Right lobe of liver (tissue), 6 donors: ENCODE measurements at regions not wholly inside any gene's neighbourhood (a gene's known extent, or its start where the extent isn't known, plus 50 kb on each side); places are given as distances from the start of the nearest gene placed in this dataset.

Source experiments
- ATAC-seq, 4 donors: fragments of 200-7000 bp; cut with Tn5 transposase; one replicate each; pipeline ENCODE4 v1.9.1; 2020; ENCODE audit warnings: mild to moderate bottlenecking in 4 of 4, moderate library complexity in 4 of 4
- DNase-seq, 3 donors: peaks; one replicate each; pipeline ENCODE4 v3.0.0-alpha.2; 2020
- H3K27ac ChIP-seq, 3 donors: fragments of 200-600 bp; one replicate each; pipeline ENCODE4 v1.8.0; 2022
- H3K27me3 ChIP-seq, 2 donors: fragments of 200-600 bp; one replicate each; pipeline ENCODE4 v1.8.0; 2022
- H3K36me3 ChIP-seq, 4 donors: fragments of 200-600 bp; sonication (generic) in 1 of 4; one replicate each; pipeline versions ENCODE4 v1.5.1 to v1.8.0; 2017 to 2022; ENCODE audit warnings: control low read depth in 1 of 4
- H3K4me1 ChIP-seq, 4 donors: fragments of 200-600 bp; sonication (generic) in 1 of 4; one replicate each; pipeline versions ENCODE4 v1.5.1 to v1.8.0; 2017 to 2022; ENCODE audit warnings: control low read depth in 1 of 4
- H3K4me3 ChIP-seq, 3 donors: fragments of 200-600 bp; one replicate each; pipeline ENCODE4 v1.8.0; 2022
- H3K9me3 ChIP-seq, 4 donors: fragments of 200-600 bp; sonication (generic) in 1 of 4; one replicate each; pipeline versions ENCODE4 v1.5.1 to v1.8.0; 2017 to 2022; ENCODE audit warnings: control low read depth in 1 of 4
- POLR2A ChIP-seq: fragments of 450-650 bp; IDR thresholded peaks from one replicate; pipeline ENCODE4 v1.6.1; 2017; ENCODE audit warnings: antibody characterized with exemption, mild to moderate bottlenecking
- WGBS: methylation state at CpG from one replicate; pipeline ENCODE4 v1.1.6; 2018; ENCODE audit warnings: low coverage, low lambda C conversion rate; ENCODE audit not compliant: insufficient coverage; ENCODE audit errors: missing lambda C conversion rate; 5-methylcytosine and 5-hydroxymethylcytosine counted together
- intact Hi-C, 2 donors: fragments of 100-400 bp; cut with DNase I; formaldehyde crosslinking; loops; one replicate each; pipeline versions ENCODE4 v1.11.2 to v1.14.1; 2022
- TF ChIP-seq, protein P1 (sequence below), 4 donors: fragments of 200-600 bp in 3 of 4; fragments of 450-650 bp in 1 of 4; IDR thresholded peaks; one replicate each; pipeline versions ENCODE4 v1.5.1 to v1.8.0; 2016 to 2022; ENCODE audit warnings: antibody characterized with exemption in 4 of 4, mild to moderate bottlenecking in 2 of 4
- donor health status: DM: no; HTN: yes; CAD: no.
- donor health status: DM: no; HTN: no; CAD: no.
- donor health status: DM: no; HTN: no; CAD: no.
- donor health status: DM: no; HTN: yes; CAD: no.
- donor health status: DM: no; HTN: yes; CAD: no.

DNA sequence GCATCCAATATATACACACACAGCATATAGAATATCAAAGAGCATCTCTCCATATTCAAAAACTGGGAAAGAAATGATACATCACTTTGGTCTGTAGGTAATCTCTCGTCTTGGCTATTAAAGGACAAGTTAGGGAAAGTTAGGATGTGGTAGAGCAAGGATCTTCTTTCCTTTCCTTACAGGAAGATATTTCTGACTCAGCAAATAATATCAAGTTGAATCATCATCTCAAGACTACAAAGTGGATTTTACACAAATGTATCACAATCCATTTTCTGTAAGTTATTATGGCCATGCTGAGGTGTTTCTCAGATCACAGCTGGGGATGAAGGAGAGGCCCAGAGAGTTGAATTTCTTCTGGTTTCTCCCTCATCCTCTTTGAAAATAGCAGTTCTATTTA is 651.7 kb upstream of the CCNG1 start:
- no peak overlapping the region for H3K27ac ChIP-seq
- DNase-seq (no peak), ATAC-seq (no peak)
- no peaks in the 10 kb centered on the region for H3K27me3 ChIP-seq
- H3K4me3 ChIP-seq: no peak overlapping the region
- 75% methylated on average over 1 of the region's 1 CpG for WGBS
- H3K36me3 ChIP-seq: no peaks in the 10 kb centered on the region
- no peaks in the 10 kb centered on the region for H3K4me1 ChIP-seq
- TF ChIP-seq, protein P1, sequence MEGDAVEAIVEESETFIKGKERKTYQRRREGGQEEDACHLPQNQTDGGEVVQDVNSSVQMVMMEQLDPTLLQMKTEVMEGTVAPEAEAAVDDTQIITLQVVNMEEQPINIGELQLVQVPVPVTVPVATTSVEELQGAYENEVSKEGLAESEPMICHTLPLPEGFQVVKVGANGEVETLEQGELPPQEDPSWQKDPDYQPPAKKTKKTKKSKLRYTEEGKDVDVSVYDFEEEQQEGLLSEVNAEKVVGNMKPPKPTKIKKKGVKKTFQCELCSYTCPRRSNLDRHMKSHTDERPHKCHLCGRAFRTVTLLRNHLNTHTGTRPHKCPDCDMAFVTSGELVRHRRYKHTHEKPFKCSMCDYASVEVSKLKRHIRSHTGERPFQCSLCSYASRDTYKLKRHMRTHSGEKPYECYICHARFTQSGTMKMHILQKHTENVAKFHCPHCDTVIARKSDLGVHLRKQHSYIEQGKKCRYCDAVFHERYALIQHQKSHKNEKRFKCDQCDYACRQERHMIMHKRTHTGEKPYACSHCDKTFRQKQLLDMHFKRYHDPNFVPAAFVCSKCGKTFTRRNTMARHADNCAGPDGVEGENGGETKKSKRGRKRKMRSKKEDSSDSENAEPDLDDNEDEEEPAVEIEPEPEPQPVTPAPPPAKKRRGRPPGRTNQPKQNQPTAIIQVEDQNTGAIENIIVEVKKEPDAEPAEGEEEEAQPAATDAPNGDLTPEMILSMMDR (IDR thresholded peaks at IDR 0.05): no peak
- TF ChIP-seq POLR2A: no peak
- intact Hi-C loops: no loop called here
- peaks cover 0 to 3% (median 0%) of the 10 kb centered on the region in 4 donors for H3K9me3 ChIP-seq

DNA sequence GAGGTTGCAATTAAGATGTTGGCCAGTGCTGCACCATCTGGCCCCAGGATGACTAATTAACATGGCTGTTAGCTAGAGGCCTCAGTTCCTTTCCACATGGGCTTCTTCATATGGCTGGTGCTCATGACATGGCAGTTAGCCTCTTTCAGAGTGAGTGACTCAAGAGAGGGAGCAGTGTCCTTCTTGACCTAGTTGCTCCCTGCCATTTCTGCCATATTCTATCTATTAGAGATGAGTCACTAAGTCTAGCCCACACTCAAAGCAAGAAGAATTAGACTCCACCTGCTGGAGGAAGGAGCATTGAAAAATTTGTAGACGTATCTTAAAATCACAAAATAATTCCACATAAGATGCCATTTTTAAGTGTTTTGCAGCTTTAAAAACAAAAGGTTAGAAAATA is 651.2 kb upstream of the CCNG1 start:
- H3K36me3 ChIP-seq: no peaks in the 10 kb centered on the region
- intact Hi-C loops: no loop called here
- H3K27ac ChIP-seq: no peak overlapping the region
- no peaks in the 10 kb centered on the region for H3K4me1 ChIP-seq
- H3K4me3 ChIP-seq: no peak overlapping the region
- ATAC-seq (no peak), DNase-seq (no peak)
- no peaks in the 10 kb centered on the region for H3K27me3 ChIP-seq
- 83% methylated on average over 1 of the region's 1 CpG for WGBS
- no peak for TF ChIP-seq POLR2A
- TF ChIP-seq, protein P1 (IDR thresholded peaks at IDR 0.05): no peak
- H3K9me3 ChIP-seq: peaks cover 0 to 3% (median 0%) of the 10 kb centered on the region in 4 donors

DNA sequence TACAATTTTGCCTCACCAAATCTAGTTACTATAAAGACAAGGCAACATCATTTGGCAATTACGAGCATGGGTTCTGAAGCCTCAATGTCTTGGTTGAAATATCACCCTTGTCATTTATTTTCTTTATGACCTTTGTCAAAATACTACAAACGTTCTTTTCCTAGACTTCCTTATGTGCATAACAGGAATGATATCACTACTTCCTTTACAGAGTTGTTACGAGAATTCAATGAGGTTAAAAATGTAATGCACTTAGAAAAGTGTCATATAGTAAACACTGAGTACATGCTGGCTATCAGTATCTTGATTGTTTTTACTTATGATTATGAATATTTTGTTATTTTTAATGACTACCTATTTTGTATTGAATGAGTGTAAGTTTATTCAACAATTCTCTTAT is 640.9 kb upstream of the CCNG1 start:
- no peak overlapping the region for H3K27ac ChIP-seq
- H3K4me3 ChIP-seq: no peak overlapping the region
- H3K9me3 ChIP-seq: no peaks in the 10 kb centered on the region
- TF ChIP-seq, protein P1 (IDR thresholded peaks at IDR 0.05): no peak
- TF ChIP-seq POLR2A: no peak
- H3K4me1 ChIP-seq: no peaks in the 10 kb centered on the region
- no peak for DNase-seq
- no peaks in the 10 kb centered on the region for H3K27me3 ChIP-seq
- no peaks in the 10 kb centered on the region for H3K36me3 ChIP-seq
- no peak for ATAC-seq
- intact Hi-C loops: no loop called here
- WGBS: 38% methylated on average over 3 of the region's 3 CpGs

DNA sequence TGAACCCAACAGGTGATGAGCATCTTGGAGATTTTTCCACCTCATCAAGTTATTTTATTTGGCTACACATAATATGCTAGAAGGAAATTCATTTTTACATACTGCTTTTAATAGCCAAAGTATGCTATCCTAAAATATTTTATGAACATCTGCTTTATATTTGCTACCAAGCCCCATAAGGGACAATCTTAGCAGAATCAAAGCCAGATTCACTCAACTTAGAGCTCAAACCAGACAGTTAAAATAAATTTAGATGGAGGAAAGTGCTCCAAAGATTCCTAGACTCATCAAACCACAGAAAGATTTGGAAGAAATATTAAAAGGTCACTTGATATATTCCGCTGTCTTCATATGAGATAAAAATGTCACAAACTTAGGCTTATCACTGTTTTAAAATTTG is 637.1 kb upstream of the CCNG1 start:
- Histone ChIP-seq H3K9me3 (no peaks in the 10 kb centered on the region), H3K27ac (no peak overlapping the region), H3K4me3 (no peak overlapping the region), H3K27me3 (no peaks in the 10 kb centered on the region), H3K36me3 (no peaks in the 10 kb centered on the region), H3K4me1 (no peaks in the 10 kb centered on the region)
- intact Hi-C loops: no loop called here
- TF ChIP-seq POLR2A: no peak
- TF ChIP-seq, protein P1 (IDR thresholded peaks at IDR 0.05): no peak
- DNase-seq (no peak), ATAC-seq (no peak)
- WGBS: 80% methylated on average over 1 of the region's 1 CpG

DNA sequence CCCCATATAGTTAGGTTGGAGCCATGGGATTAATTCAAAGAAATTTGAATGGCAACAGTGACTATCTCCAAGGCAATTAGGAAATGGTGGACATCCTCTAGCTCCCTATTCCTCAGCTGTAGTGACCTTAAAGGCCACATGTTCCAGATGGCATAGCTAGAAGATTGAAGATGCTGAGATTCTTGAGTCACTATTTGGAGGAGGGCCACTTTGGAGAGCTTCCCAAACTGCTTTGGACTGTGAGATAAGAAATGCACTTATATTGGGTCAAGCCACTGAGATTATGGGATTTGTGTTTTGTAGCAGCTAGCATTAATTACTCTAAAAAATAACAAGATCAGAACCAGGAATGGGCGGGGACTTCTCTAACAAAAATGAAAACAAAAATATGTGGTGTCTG is 636.2 kb upstream of the CCNG1 start:
- intact Hi-C loops: no loop called here
- no peaks in the 10 kb centered on the region for H3K4me1 ChIP-seq
- DNase-seq: no peak
- no peaks in the 10 kb centered on the region for H3K9me3 ChIP-seq
- no peak for ATAC-seq
- no peak for TF ChIP-seq POLR2A
- TF ChIP-seq, protein P1 (IDR thresholded peaks at IDR 0.05): no peak
- WGBS: 53% methylated on average over 1 of the region's 1 CpG
- H3K4me3 ChIP-seq: no peak overlapping the region
- no peaks in the 10 kb centered on the region for H3K36me3 ChIP-seq
- no peak overlapping the region for H3K27ac ChIP-seq
- no peaks in the 10 kb centered on the region for H3K27me3 ChIP-seq
